ENCODE measurements at regions not wholly inside any gene's neighbourhood (a gene's known extent, or its start where the extent isn't known, plus 50 kb on each side); places are given as distances from the start of the nearest gene placed in this dataset.

- no peaks in the 10 kb centered on the region for H3K27me3 Mint-ChIP-seq (ENCODE audit: low read depth)
- no peaks in the 10 kb centered on the region for H3K36me3 Mint-ChIP-seq (ENCODE audit: low read depth)
- H3K4me3 Mint-ChIP-seq (ENCODE audit: low read depth), result no peak overlapping the region
- intact Hi-C loops (cut with micrococcal nuclease), result no loop called here
- no peaks in the 10 kb centered on the region for H3K4me1 Mint-ChIP-seq (ENCODE audit: low read depth)
- H3K9me3 Mint-ChIP-seq, result no peaks in the 10 kb centered on the region
- no peak overlapping the region for H3K27ac Mint-ChIP-seq
- DNase-seq (ENCODE audit: low spot score), result no peak
Measured at GRCh38 chr2:194587739-194588270, 1069.2 kb upstream of the SLC39A10 start.

GRCh38 chr2:194567661-194568017 lies 1089.4 kb upstream of the SLC39A10 start:
- no peaks in the 10 kb centered on the region for H3K27me3 Mint-ChIP-seq (ENCODE audit: low read depth)

GRCh38 chr2:194566907-194567660 lies 1089.9 kb upstream of the SLC39A10 start:
- DNase-seq (ENCODE audit: low spot score), result no peak
- Mint-ChIP-seq H3K9me3 (no peaks in the 10 kb centered on the region), H3K27ac (no peak overlapping the region), H3K36me3 (ENCODE audit: low read depth) (no peaks in the 10 kb centered on the region), H3K4me3 (ENCODE audit: low read depth) (no peak overlapping the region), H3K27me3 (ENCODE audit: low read depth) (no peaks in the 10 kb centered on the region), H3K4me1 (ENCODE audit: low read depth) (no peaks in the 10 kb centered on the region)
- intact Hi-C loops (cut with micrococcal nuclease), result no loop called here

More at GRCh38 chr2:194567661-194568017, 1089.4 kb upstream of the SLC39A10 start:
- Mint-ChIP-seq H3K36me3 (ENCODE audit: low read depth) (no peaks in the 10 kb centered on the region), H3K4me3 (ENCODE audit: low read depth) (no peak overlapping the region), H3K27ac (no peak overlapping the region), H3K4me1 (ENCODE audit: low read depth) (no peaks in the 10 kb centered on the region), H3K9me3 (no peaks in the 10 kb centered on the region)
- intact Hi-C loops (cut with micrococcal nuclease), result no loop called here
- DNase-seq (ENCODE audit: low spot score), result no peak

GRCh38 chr2:194564422-194564821 lies 1092.6 kb upstream of the SLC39A10 start:
- H3K9me3 Mint-ChIP-seq, result no peaks in the 10 kb centered on the region
- no peaks in the 10 kb centered on the region for H3K27me3 Mint-ChIP-seq (ENCODE audit: low read depth)
- no peak overlapping the region for H3K4me3 Mint-ChIP-seq (ENCODE audit: low read depth)
- H3K36me3 Mint-ChIP-seq (ENCODE audit: low read depth), result no peaks in the 10 kb centered on the region
- intact Hi-C loops (cut with micrococcal nuclease), result no loop called here
- no peak for DNase-seq (ENCODE audit: low spot score)
- H3K27ac Mint-ChIP-seq, result no peak overlapping the region
- no peaks in the 10 kb centered on the region for H3K4me1 Mint-ChIP-seq (ENCODE audit: low read depth)

- H3K36me3 Mint-ChIP-seq (ENCODE audit: low read depth), result no peaks in the 10 kb centered on the region
- intact Hi-C loops (cut with micrococcal nuclease), result no loop called here
- no peak overlapping the region for H3K27ac Mint-ChIP-seq
- H3K4me3 Mint-ChIP-seq (ENCODE audit: low read depth), result no peak overlapping the region
- no peak for DNase-seq (ENCODE audit: low spot score)
- H3K9me3 Mint-ChIP-seq, result no peaks in the 10 kb centered on the region
- no peaks in the 10 kb centered on the region for H3K27me3 Mint-ChIP-seq (ENCODE audit: low read depth)
- no peaks in the 10 kb centered on the region for H3K4me1 Mint-ChIP-seq (ENCODE audit: low read depth)
Measured at GRCh38 chr2:194562329-194562728, 1094.7 kb upstream of the SLC39A10 start.

GRCh38 chr2:194559964-194560363 lies 1097.1 kb upstream of the SLC39A10 start:
- Mint-ChIP-seq H3K4me1 (ENCODE audit: low read depth) (no peaks in the 10 kb centered on the region), H3K27ac (no peak overlapping the region), H3K36me3 (ENCODE audit: low read depth) (no peaks in the 10 kb centered on the region), H3K27me3 (ENCODE audit: low read depth) (no peaks in the 10 kb centered on the region), H3K4me3 (ENCODE audit: low read depth) (no peak overlapping the region), H3K9me3 (no peaks in the 10 kb centered on the region)
- DNase-seq (ENCODE audit: low spot score), result no peak
- intact Hi-C loops (cut with micrococcal nuclease), result no loop called here

GRCh38 chr2:194559523-194559922 lies 1097.5 kb upstream of the SLC39A10 start:
- Mint-ChIP-seq H3K27me3 (ENCODE audit: low read depth) (no peaks in the 10 kb centered on the region), H3K36me3 (ENCODE audit: low read depth) (no peaks in the 10 kb centered on the region), H3K4me3 (ENCODE audit: low read depth) (no peak overlapping the region)

GRCh38 chr2:194557993-194558392 lies 1099.0 kb upstream of the SLC39A10 start:
- no peak for DNase-seq (ENCODE audit: low spot score)
- Mint-ChIP-seq H3K9me3 (no peaks in the 10 kb centered on the region), H3K27me3 (ENCODE audit: low read depth) (no peaks in the 10 kb centered on the region), H3K27ac (no peak overlapping the region), H3K36me3 (ENCODE audit: low read depth) (no peaks in the 10 kb centered on the region), H3K4me1 (ENCODE audit: low read depth) (no peaks in the 10 kb centered on the region), H3K4me3 (ENCODE audit: low read depth) (no peak overlapping the region)
- intact Hi-C loops (cut with micrococcal nuclease), result no loop called here

More at GRCh38 chr2:194559523-194559922, 1097.5 kb upstream of the SLC39A10 start:
- Mint-ChIP-seq H3K4me1 (ENCODE audit: low read depth) (no peaks in the 10 kb centered on the region), H3K9me3 (no peaks in the 10 kb centered on the region), H3K27ac (no peak overlapping the region)
- DNase-seq (ENCODE audit: low spot score), result no peak
- intact Hi-C loops (cut with micrococcal nuclease), result no loop called here

- H3K9me3 Mint-ChIP-seq, result no peaks in the 10 kb centered on the region
- H3K4me1 Mint-ChIP-seq (ENCODE audit: low read depth), result no peaks in the 10 kb centered on the region
- H3K36me3 Mint-ChIP-seq (ENCODE audit: low read depth), result no peaks in the 10 kb centered on the region
- H3K27me3 Mint-ChIP-seq (ENCODE audit: low read depth), result no peaks in the 10 kb centered on the region
- no peak overlapping the region for H3K4me3 Mint-ChIP-seq (ENCODE audit: low read depth)
- intact Hi-C loops (cut with micrococcal nuclease), result no loop called here
- no peak for DNase-seq (ENCODE audit: low spot score)
- H3K27ac Mint-ChIP-seq, result no peak overlapping the region
Measured at GRCh38 chr2:194556629-194557028, 1100.4 kb upstream of the SLC39A10 start.

- Mint-ChIP-seq H3K4me3 (ENCODE audit: low read depth) (no peak overlapping the region), H3K36me3 (ENCODE audit: low read depth) (no peaks in the 10 kb centered on the region), H3K27me3 (ENCODE audit: low read depth) (no peaks in the 10 kb centered on the region), H3K9me3 (no peaks in the 10 kb centered on the region), H3K4me1 (ENCODE audit: low read depth) (no peaks in the 10 kb centered on the region), H3K27ac (no peak overlapping the region)
- intact Hi-C loops (cut with micrococcal nuclease), result no loop called here
- DNase-seq (ENCODE audit: low spot score), result no peak
Measured at GRCh38 chr2:194553980-194554379, 1103.0 kb upstream of the SLC39A10 start.

- intact Hi-C loops (cut with micrococcal nuclease), result no loop called here
- H3K4me1 Mint-ChIP-seq (ENCODE audit: low read depth), result no peaks in the 10 kb centered on the region
- H3K27ac Mint-ChIP-seq, result no peak overlapping the region
Measured at GRCh38 chr2:194550702-194551101, 1106.3 kb upstream of the SLC39A10 start.

GRCh38 chr2:194549387-194549786 lies 1107.6 kb upstream of the SLC39A10 start:
- no peaks in the 10 kb centered on the region for H3K27me3 Mint-ChIP-seq (ENCODE audit: low read depth)
- intact Hi-C loops (cut with micrococcal nuclease), result no loop called here
- H3K4me3 Mint-ChIP-seq (ENCODE audit: low read depth), result no peak overlapping the region

More at GRCh38 chr2:194550702-194551101, 1106.3 kb upstream of the SLC39A10 start:
- no peaks in the 10 kb centered on the region for H3K36me3 Mint-ChIP-seq (ENCODE audit: low read depth)
- DNase-seq (ENCODE audit: low spot score), result no peak
- H3K9me3 Mint-ChIP-seq, result no peaks in the 10 kb centered on the region
- H3K4me3 Mint-ChIP-seq (ENCODE audit: low read depth), result no peak overlapping the region
- no peaks in the 10 kb centered on the region for H3K27me3 Mint-ChIP-seq (ENCODE audit: low read depth)

GRCh38 chr2:194545978-194546377 lies 1111.0 kb upstream of the SLC39A10 start:
- no peak overlapping the region for H3K27ac Mint-ChIP-seq
- DNase-seq (ENCODE audit: low spot score), result no peak
- H3K36me3 Mint-ChIP-seq (ENCODE audit: low read depth), result no peaks in the 10 kb centered on the region
- no peaks in the 10 kb centered on the region for H3K4me1 Mint-ChIP-seq (ENCODE audit: low read depth)
- no peaks in the 10 kb centered on the region for H3K9me3 Mint-ChIP-seq
- H3K4me3 Mint-ChIP-seq (ENCODE audit: low read depth), result no peak overlapping the region
- no peaks in the 10 kb centered on the region for H3K27me3 Mint-ChIP-seq (ENCODE audit: low read depth)
- intact Hi-C loops (cut with micrococcal nuclease), result loop anchor here (2.0 kb wide), 1 partner anchor 1521 kb away; no protein-coding TSS in a partner anchor

More at GRCh38 chr2:194549387-194549786, 1107.6 kb upstream of the SLC39A10 start:
- Mint-ChIP-seq H3K4me1 (ENCODE audit: low read depth) (no peaks in the 10 kb centered on the region), H3K36me3 (ENCODE audit: low read depth) (no peaks in the 10 kb centered on the region), H3K9me3 (no peaks in the 10 kb centered on the region), H3K27ac (no peak overlapping the region)
- DNase-seq (ENCODE audit: low spot score), result no peak
